Esophagus squamous epithelium (tissue), 5 donors: ENCODE measurements at regions not wholly inside any gene's neighbourhood (a gene's known extent, or its start where the extent isn't known, plus 50 kb on each side); places are given as distances from the start of the nearest gene placed in this dataset.

Source experiments
- DNase-seq: peaks from one replicate; lab custom pipeline; 2025; lab: John Stamatoyannopoulos, UW
- H3K27ac ChIP-seq, 4 donors: fragments of 200-600 bp; sonication (generic); one replicate each; pipeline ENCODE4 v1.5.1; 2016 to 2019; ENCODE audit warnings: mild to moderate bottlenecking in 1 of 4
- H3K27me3 ChIP-seq, 4 donors: fragments of 200-600 bp; sonication (generic); 1 replicate in 3 of 4; 2 replicates in 1 of 4; pipeline versions ENCODE4 v1.5.1 to v1.6.0; 2017 to 2021; ENCODE audit warnings: antibody characterized with exemption in 1 of 4
- H3K36me3 ChIP-seq, 3 donors: fragments of 200-600 bp; sonication (generic); one replicate each; pipeline ENCODE4 v1.5.1; 2016 to 2019
- H3K4me1 ChIP-seq, 3 donors: fragments of 200-600 bp; sonication (generic); one replicate each; pipeline ENCODE4 v1.5.1; 2017 to 2019
- H3K4me3 ChIP-seq, 4 donors: fragments of 200-600 bp; sonication (generic); 1 replicate in 3 of 4; 2 replicates in 1 of 4; pipeline ENCODE4 v1.5.1; 2016 to 2019; ENCODE audit warnings: mild to moderate bottlenecking in 2 of 4, moderate library complexity in 1 of 4
- H3K9me3 ChIP-seq, 3 donors: fragments of 200-600 bp; sonication (generic); one replicate each; pipeline ENCODE4 v1.5.1; 2016 to 2019
- POLR2A ChIP-seq, 4 donors: fragments of 450-650 bp; IDR thresholded peaks; one replicate each; pipeline ENCODE4 v1.6.1; 2017; ENCODE audit warnings: antibody characterized with exemption in 4 of 4, mild to moderate bottlenecking in 4 of 4, moderate library complexity in 3 of 4
- WGBS, 2 donors: methylation state at CpG; one replicate each; pipeline ENCODE4 v1.1.5; 2018; 5-methylcytosine and 5-hydroxymethylcytosine counted together
- intact Hi-C: fragments of 100-400 bp; cut with DNase I; formaldehyde crosslinking; loops from one replicate; pipeline ENCODE4 v1.15.0; 2022
- TF ChIP-seq, protein P1 (sequence below), 6 experiments: fragments of 450-650 bp in 4 of 6; fragments of 200-600 bp in 2 of 6; sonication (generic) in 2 of 6; IDR thresholded peaks; one replicate each; pipeline ENCODE4 v1.5.1; 2016 to 2019; ENCODE audit warnings: antibody characterized with exemption in 6 of 6, mild to moderate bottlenecking in 4 of 6, moderate library complexity in 4 of 6
- donor health status: DM: yes; HTN: yes; CAD: no.

DNA sequence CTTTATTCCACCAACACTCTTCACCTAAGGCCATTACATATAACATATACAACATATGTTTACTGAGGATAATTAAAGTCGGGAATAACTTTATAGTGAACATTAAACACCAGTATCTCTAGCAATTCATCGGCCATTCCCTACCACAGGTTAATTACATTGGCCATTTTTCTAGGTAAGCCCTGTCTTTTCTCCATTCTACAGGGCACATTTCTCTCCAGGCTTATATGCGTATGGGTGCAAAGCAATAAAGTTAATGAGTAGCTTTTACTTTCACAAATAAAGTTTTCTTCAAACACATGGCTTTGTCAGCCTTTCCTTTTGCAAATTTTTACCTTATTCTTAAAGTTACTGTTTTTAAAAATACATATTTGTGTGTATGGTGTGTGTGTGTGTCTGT lies 111.9 kb upstream of the IQCM start:
- TF ChIP-seq, protein P1, sequence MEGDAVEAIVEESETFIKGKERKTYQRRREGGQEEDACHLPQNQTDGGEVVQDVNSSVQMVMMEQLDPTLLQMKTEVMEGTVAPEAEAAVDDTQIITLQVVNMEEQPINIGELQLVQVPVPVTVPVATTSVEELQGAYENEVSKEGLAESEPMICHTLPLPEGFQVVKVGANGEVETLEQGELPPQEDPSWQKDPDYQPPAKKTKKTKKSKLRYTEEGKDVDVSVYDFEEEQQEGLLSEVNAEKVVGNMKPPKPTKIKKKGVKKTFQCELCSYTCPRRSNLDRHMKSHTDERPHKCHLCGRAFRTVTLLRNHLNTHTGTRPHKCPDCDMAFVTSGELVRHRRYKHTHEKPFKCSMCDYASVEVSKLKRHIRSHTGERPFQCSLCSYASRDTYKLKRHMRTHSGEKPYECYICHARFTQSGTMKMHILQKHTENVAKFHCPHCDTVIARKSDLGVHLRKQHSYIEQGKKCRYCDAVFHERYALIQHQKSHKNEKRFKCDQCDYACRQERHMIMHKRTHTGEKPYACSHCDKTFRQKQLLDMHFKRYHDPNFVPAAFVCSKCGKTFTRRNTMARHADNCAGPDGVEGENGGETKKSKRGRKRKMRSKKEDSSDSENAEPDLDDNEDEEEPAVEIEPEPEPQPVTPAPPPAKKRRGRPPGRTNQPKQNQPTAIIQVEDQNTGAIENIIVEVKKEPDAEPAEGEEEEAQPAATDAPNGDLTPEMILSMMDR (IDR thresholded peaks at IDR 0.05) = no peak
- TF ChIP-seq POLR2A (IDR thresholded peaks at IDR 0.05) = no peak
- no peaks in the 10 kb centered on the region for H3K9me3 ChIP-seq
- no peak for DNase-seq
- H3K4me1 ChIP-seq = no peaks in the 10 kb centered on the region
- intact Hi-C loops = no loop called here
- no peak overlapping the region for H3K27ac ChIP-seq
- no peaks in the 10 kb centered on the region for H3K36me3 ChIP-seq
- H3K4me3 ChIP-seq = no peak overlapping the region
- no peaks in the 10 kb centered on the region for H3K27me3 ChIP-seq
- WGBS, 2 donors = 89 to 92% methylated on average over 3 of the region's 3 CpGs

DNA sequence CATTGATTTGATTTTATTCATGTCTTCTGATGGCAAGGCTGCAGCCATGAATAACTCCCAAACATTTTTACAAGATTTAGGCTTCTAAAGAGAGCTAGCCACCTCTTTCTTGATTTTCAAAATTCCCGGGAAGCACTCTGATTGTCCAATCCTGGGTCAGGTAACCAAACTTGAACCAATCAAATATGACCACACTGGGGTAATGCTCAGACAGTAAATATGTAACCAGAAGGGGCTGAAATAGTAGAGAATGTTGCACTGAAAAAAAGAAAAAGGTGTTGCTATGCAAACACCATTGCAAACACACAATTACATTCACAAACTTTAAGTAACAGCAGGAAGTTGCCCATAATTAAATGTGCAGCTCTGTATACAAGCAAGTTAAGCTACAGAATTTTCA lies 112.9 kb upstream of the IQCM start:
- WGBS, 2 donors = 78 to 80% methylated on average over 1 of the region's 1 CpG

DNA sequence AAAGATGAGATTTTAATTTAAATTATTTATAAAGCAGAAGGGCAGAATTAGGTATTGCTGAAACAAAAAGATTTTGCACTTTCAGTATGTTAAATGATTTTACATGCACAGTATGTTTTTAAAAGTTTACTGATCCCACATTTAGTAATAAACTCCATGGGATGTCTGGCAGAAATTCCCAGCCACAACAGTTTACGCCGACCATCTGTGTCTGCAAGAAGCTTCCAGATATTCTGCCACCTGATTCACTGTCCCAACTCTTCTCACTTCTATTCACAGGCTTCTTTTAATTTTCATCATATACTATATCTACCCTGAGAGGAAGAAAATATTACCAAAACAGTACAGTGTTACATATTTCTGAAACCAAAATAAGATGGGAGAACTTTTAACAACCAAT lies 115.8 kb upstream of the IQCM start:
- Histone ChIP-seq H3K9me3 (no peaks in the 10 kb centered on the region), H3K27ac (no peak overlapping the region), H3K4me3 (no peak overlapping the region), H3K27me3 (no peaks in the 10 kb centered on the region), H3K36me3 (no peaks in the 10 kb centered on the region), H3K4me1 (no peaks in the 10 kb centered on the region)
- no peak for DNase-seq
- intact Hi-C loops = no loop called here
- TF ChIP-seq, protein P1 (IDR thresholded peaks at IDR 0.05) = no peak
- no peak for TF ChIP-seq POLR2A (IDR thresholded peaks at IDR 0.05)
- 63 to 86% methylated on average over 2 of the region's 2 CpGs for WGBS, 2 donors

More for the DNA sequence above, 112.9 kb upstream of the IQCM start:
- Histone ChIP-seq H3K9me3 (no peaks in the 10 kb centered on the region), H3K4me1 (no peaks in the 10 kb centered on the region), H3K27ac (no peak overlapping the region), H3K36me3 (no peaks in the 10 kb centered on the region), H3K4me3 (no peak overlapping the region), H3K27me3 (no peaks in the 10 kb centered on the region)
- no peak for DNase-seq
- TF ChIP-seq POLR2A (IDR thresholded peaks at IDR 0.05) = no peak
- TF ChIP-seq, protein P1 (IDR thresholded peaks at IDR 0.05) = no peak
- intact Hi-C loops = no loop called here

DNA sequence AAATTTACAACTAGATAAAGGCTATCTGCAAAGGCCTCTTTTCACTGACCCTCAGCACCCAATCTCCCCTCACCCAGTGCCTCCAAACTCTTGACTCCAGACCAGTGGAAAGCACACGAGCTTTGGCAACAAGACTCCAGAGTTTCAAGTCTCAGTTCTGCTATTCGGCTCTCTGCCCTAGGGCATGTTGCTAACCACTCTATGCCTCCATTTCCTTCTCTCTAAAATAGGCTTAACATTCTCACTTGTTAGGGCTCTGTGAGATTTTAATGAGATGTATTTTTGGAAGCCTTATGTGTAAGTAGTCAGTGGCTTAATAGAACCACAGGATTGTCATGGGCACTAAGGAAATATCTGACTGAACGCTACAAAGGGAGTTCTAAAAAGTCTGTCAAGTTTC lies 116.5 kb upstream of the IQCM start:
- TF ChIP-seq, protein P1 (IDR thresholded peaks at IDR 0.05) = no peak
- TF ChIP-seq POLR2A (IDR thresholded peaks at IDR 0.05) = no peak
- no peaks in the 10 kb centered on the region for H3K9me3 ChIP-seq
- H3K4me1 ChIP-seq = no peaks in the 10 kb centered on the region
- WGBS, 2 donors = 51 to 66% methylated on average over 3 of the region's 3 CpGs
- no peak for DNase-seq
- H3K27ac ChIP-seq = no peak overlapping the region
- H3K36me3 ChIP-seq = no peaks in the 10 kb centered on the region
- no peaks in the 10 kb centered on the region for H3K27me3 ChIP-seq
- no peak overlapping the region for H3K4me3 ChIP-seq
- intact Hi-C loops = no loop called here

DNA sequence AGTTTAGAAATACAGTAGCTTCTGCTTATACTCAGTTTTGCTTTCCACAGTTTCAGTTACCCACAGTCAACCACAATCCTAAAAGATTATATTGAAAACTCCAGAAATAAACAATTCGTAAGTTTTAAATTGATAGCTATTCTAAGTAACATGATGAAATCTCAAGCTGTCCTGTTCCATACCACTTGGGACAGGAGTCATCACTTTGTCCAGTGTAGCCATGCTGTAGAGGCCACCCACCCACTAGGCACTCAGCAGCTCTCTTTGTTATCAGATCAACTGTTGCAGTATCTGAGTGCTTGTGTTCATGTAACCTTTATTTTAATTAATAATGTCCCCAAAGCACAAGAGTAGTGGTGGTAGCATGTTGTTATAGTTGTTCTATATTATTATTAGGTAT lies 117.5 kb upstream of the IQCM start:
- Histone ChIP-seq H3K27ac (no peak overlapping the region), H3K36me3 (no peaks in the 10 kb centered on the region), H3K4me3 (no peak overlapping the region), H3K9me3 (no peaks in the 10 kb centered on the region), H3K27me3 (no peaks in the 10 kb centered on the region), H3K4me1 (no peaks in the 10 kb centered on the region)
- DNase-seq = no peak
- 0 to 35% methylated on average over 1 of the region's 1 CpG for whole genome bisulfite sequencing, 2 donors
- TF ChIP-seq, protein P1 (IDR thresholded peaks at IDR 0.05) = no peak
- no peak for TF ChIP-seq POLR2A (IDR thresholded peaks at IDR 0.05)
- intact Hi-C loops = no loop called here
